ENCODE measurements at regions not wholly inside any gene's neighbourhood (a gene's known extent, or its start where the extent isn't known, plus 50 kb on each side); places are given as distances from the start of the nearest gene placed in this dataset.

DNA sequence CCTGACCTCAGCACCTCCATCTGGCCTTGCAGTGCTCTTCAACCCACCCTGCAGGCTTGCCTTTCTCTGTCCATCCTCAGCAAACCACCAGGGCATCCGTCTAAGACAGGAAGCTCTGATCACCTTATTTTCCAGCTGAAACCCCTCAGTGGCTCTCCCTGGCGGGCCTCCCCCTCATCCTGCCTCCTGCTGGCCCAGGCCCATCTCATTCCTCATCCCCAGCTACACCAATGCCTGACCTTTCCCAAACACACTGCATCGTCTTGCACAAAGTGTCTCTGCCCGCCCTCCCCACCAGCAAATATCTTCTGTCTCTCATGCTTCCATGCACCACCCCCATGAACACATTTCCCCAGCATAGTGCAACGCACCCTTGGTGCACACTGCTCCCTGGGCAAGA, 205.0 kb downstream of the TOMM20 start:
- intact Hi-C loops (cut with micrococcal nuclease): no loop called here
- Histone ChIP-seq H3K4me3 (ENCODE audit: low read length) (no peak overlapping the region), H3K9me3 (ENCODE audit: control insufficient read depth, insufficient read depth, low read length) (no peaks in the 10 kb centered on the region), H3K4me1 (ENCODE audit: control insufficient read depth, insufficient read depth, low read length) (peaks cover 37% of the 10 kb centered on the region), H3K27ac (ENCODE audit: low read length) (no peak overlapping the region), H3K36me3 (ENCODE audit: control insufficient read depth, insufficient read depth, low read length) (no peaks in the 10 kb centered on the region), H3K27me3 (ENCODE audit: control insufficient read depth, insufficient read depth, low read length) (no peaks in the 10 kb centered on the region)
- no peaks in the 10 kb centered on the region for H3K9me3 Mint-ChIP-seq
- ATAC-seq (no peak), DNase-seq (no peak)
- no peaks in the 10 kb centered on the region for H3K36me3 Mint-ChIP-seq
- H3K4me1 Mint-ChIP-seq: peaks cover 34 to 41% of the 10 kb centered on the region in 2 donors
- H3K27ac Mint-ChIP-seq: no peak overlapping the region
- peaks cover 0 to 5% of the 10 kb centered on the region in 2 donors for H3K27me3 Mint-ChIP-seq (ENCODE audit: low read depth in 2 of 2)
- WGBS (ENCODE audit: insufficient coverage): 89% methylated on average over 5 of the region's 5 CpGs
- TF ChIP-seq, protein P1, sequence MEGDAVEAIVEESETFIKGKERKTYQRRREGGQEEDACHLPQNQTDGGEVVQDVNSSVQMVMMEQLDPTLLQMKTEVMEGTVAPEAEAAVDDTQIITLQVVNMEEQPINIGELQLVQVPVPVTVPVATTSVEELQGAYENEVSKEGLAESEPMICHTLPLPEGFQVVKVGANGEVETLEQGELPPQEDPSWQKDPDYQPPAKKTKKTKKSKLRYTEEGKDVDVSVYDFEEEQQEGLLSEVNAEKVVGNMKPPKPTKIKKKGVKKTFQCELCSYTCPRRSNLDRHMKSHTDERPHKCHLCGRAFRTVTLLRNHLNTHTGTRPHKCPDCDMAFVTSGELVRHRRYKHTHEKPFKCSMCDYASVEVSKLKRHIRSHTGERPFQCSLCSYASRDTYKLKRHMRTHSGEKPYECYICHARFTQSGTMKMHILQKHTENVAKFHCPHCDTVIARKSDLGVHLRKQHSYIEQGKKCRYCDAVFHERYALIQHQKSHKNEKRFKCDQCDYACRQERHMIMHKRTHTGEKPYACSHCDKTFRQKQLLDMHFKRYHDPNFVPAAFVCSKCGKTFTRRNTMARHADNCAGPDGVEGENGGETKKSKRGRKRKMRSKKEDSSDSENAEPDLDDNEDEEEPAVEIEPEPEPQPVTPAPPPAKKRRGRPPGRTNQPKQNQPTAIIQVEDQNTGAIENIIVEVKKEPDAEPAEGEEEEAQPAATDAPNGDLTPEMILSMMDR (IDR thresholded peaks at IDR 0.05): no peak
- no peak overlapping the region for H3K4me3 Mint-ChIP-seq

DNA sequence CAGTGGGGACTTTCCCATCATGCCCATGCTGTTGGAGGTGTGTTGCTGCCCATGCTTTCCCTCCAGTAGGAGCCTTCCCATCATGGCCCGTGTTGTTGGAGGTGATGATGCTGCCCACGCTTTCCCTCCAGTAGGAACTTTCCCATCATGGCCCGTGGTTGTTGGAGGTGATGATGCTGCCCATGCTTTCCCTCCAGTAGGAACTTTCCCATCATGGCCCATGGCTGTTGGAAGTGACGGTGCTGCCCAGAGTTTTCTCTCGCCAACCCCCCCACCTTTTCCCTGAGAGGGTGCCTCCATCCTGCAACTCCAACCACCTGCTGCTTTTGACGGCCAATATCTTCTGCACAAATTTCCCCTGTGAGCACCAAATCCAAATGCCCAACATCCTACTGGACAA, 205.7 kb downstream of the TOMM20 start:
- Mint-ChIP-seq H3K4me1 (peaks cover 33 to 42% of the 10 kb centered on the region in 2 donors), H3K27me3 (ENCODE audit: low read depth in 2 of 2) (peaks cover 0 to 5% of the 10 kb centered on the region in 2 donors), H3K36me3 (no peaks in the 10 kb centered on the region), H3K4me3 (no peak overlapping the region), H3K9me3 (no peaks in the 10 kb centered on the region), H3K27ac (no peak overlapping the region)
- H3K27me3 ChIP-seq (ENCODE audit: control insufficient read depth, insufficient read depth, low read length): no peaks in the 10 kb centered on the region
- intact Hi-C loops (cut with micrococcal nuclease): no loop called here
- WGBS (ENCODE audit: insufficient coverage): 96% methylated on average over 6 of the region's 6 CpGs
- DNase-seq (no peak), ATAC-seq (no peak)
- TF ChIP-seq, protein P1 (IDR thresholded peaks at IDR 0.05): no peak
- H3K4me3 ChIP-seq (ENCODE audit: low read length): no peak overlapping the region
- H3K27ac ChIP-seq (ENCODE audit: low read length): no peak overlapping the region
- peaks cover 37% of the 10 kb centered on the region for H3K4me1 ChIP-seq (ENCODE audit: control insufficient read depth, insufficient read depth, low read length)
- no peaks in the 10 kb centered on the region for H3K9me3 ChIP-seq (ENCODE audit: control insufficient read depth, insufficient read depth, low read length)
- H3K36me3 ChIP-seq (ENCODE audit: control insufficient read depth, insufficient read depth, low read length): no peaks in the 10 kb centered on the region

DNA sequence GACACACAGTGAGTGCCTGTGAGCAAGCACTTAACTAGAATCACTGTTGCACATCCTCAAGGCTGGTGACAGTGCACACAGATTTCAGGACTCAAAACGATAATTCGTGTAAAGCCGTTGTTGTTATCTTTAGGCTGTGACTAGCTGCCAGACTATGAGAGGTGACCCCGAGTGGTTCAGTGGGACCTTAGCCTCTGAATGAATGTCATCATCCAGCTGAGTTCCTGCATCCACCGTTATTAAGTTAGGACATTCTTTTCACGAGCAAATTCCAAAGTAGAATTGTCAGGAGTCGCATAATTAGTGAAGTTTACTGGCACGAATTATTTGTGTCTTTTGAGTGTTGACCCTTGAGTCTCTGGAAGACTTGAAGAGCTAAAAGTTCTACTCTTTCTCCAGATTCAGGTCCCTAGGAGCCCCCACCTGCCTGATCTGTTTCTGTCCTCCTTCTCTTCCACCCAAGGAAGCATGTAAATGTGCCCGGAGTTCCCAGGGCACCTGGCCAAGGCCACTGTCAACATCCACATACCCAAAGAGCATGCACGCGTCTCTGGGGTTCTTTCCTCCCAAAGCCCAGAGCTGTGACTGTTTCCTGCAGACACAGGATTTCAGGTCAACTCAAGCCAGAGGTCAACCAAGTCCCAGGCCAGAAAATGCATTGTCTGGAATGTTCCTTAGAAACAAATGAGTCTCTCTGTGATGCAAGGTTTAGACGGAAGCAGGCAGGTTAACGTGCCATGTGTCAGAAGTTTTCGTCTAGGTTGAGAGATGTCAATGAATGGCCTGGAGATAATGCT, 207.2 kb downstream of the TOMM20 start:
- H3K27ac ChIP-seq (ENCODE audit: low read length): no peak overlapping the region
- Mint-ChIP-seq H3K9me3 (no peaks in the 10 kb centered on the region), H3K27ac (no peak overlapping the region), H3K27me3 (ENCODE audit: low read depth in 2 of 2) (peaks cover 0 to 3% of the 10 kb centered on the region in 2 donors), H3K4me3 (no peak overlapping the region), H3K4me1 (peaks cover 18 to 26% of the 10 kb centered on the region in 2 donors), H3K36me3 (no peaks in the 10 kb centered on the region)
- H3K9me3 ChIP-seq (ENCODE audit: control insufficient read depth, insufficient read depth, low read length): no peaks in the 10 kb centered on the region
- H3K36me3 ChIP-seq (ENCODE audit: control insufficient read depth, insufficient read depth, low read length): no peaks in the 10 kb centered on the region
- DNase-seq (no peak), ATAC-seq (no peak)
- TF ChIP-seq, protein P1 (IDR thresholded peaks at IDR 0.05): no peak
- intact Hi-C loops (cut with micrococcal nuclease): no loop called here
- WGBS (ENCODE audit: insufficient coverage): 95% methylated on average over 14 of the region's 14 CpGs
- no peaks in the 10 kb centered on the region for H3K27me3 ChIP-seq (ENCODE audit: control insufficient read depth, insufficient read depth, low read length)
- H3K4me1 ChIP-seq (ENCODE audit: control insufficient read depth, insufficient read depth, low read length): peaks cover 22% of the 10 kb centered on the region
- H3K4me3 ChIP-seq (ENCODE audit: low read length): no peak overlapping the region

DNA sequence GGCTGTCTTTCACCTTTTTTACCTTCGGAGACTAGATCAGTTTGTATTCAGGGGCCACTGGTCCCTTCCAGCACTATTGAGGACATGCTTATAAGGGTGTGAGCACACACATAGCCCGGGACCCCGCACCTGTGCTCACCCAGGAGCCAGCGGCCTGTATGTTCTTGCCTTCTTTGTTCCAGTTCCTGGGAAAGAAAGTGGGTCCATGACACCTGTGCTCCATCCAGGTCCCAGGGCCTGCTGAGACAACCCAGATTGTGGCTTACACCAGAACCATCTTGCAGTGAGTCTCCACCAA, 207.8 kb downstream of the TOMM20 start:
- no peak overlapping the region for H3K27ac Mint-ChIP-seq
- WGBS (ENCODE audit: insufficient coverage): 71% methylated on average over 4 of the region's 4 CpGs
- peaks cover 18% of the 10 kb centered on the region for H3K4me1 ChIP-seq (ENCODE audit: control insufficient read depth, insufficient read depth, low read length)
- ATAC-seq (no peak), DNase-seq (no peak)
- TF ChIP-seq, protein P1 (IDR thresholded peaks at IDR 0.05): no peak
- no peak overlapping the region for H3K4me3 ChIP-seq (ENCODE audit: low read length)
- H3K9me3 Mint-ChIP-seq: no peaks in the 10 kb centered on the region
- no peak overlapping the region for H3K4me3 Mint-ChIP-seq
- no peaks in the 10 kb centered on the region for H3K36me3 Mint-ChIP-seq
- H3K27ac ChIP-seq (ENCODE audit: low read length): no peak overlapping the region
- no peaks in the 10 kb centered on the region for H3K36me3 ChIP-seq (ENCODE audit: control insufficient read depth, insufficient read depth, low read length)
- intact Hi-C loops (cut with micrococcal nuclease): no loop called here
- H3K27me3 Mint-ChIP-seq (ENCODE audit: low read depth in 2 of 2): peaks cover 0 to 3% of the 10 kb centered on the region in 2 donors
- no peaks in the 10 kb centered on the region for H3K27me3 ChIP-seq (ENCODE audit: control insufficient read depth, insufficient read depth, low read length)
- no peaks in the 10 kb centered on the region for H3K9me3 ChIP-seq (ENCODE audit: control insufficient read depth, insufficient read depth, low read length)
- peaks cover 11 to 20% of the 10 kb centered on the region in 2 donors for H3K4me1 Mint-ChIP-seq
